GM06990 (cell line): ENCODE measurements at regions not wholly inside any gene's neighbourhood (a gene's known extent, or its start where the extent isn't known, plus 50 kb on each side); places are given as distances from the start of the nearest gene placed in this dataset.

ENCODE experiments used
- DNase-seq: peaks from one replicate; pipeline ENCODE4 v3.0.0-alpha.2; 2011; ENCODE audit not compliant: insufficient read length; ENCODE audit errors: extremely low read depth
- H3K27me3 ChIP-seq: replicated peaks from 2 replicates; pipeline ENCODE4 v1.6.0; 2011; ENCODE audit warnings: low read length; ENCODE audit not compliant: control insufficient read depth, insufficient read depth
- H3K36me3 ChIP-seq: 2 replicates; pipeline ENCODE4 v1.5.1; 2011; ENCODE audit warnings: low read length; ENCODE audit not compliant: control insufficient read depth, insufficient read depth
- H3K4me3 ChIP-seq: replicated peaks from 2 replicates; pipeline ENCODE4 v1.5.1; 2011; ENCODE audit warnings: low read depth, mild to moderate bottlenecking, control low read depth, low read length
- TF ChIP-seq, protein P1 (sequence below): IDR thresholded peaks from 2 replicates; pipeline ENCODE4 v1.5.1; 2011; ENCODE audit warnings: low read length, control low read depth, mild to moderate bottlenecking, inconsistent platforms; ENCODE audit not compliant: insufficient read depth, poor library complexity, severe bottlenecking

DNA sequence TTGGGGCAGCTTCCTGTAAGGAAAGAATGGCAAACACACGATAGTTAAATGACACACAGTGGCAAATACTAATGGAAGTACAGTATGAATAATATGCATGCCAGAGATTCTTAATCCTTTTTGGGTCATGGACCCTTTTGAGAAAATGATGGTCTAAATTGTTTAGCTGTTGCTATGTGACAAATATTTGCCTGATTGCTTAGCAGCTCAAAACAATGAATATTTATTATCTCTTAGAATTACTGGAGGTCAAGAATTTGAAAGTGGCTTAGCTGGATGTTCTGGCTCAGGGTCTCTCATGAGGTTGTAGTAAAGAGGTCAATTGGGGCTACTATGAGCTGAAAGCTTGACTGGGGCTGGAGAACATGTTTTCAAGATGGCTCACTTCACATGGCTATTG is 69.7 kb downstream of the FANCF start:
- no peaks in the 10 kb centered on the region for H3K27me3 ChIP-seq
- no peak for DNase-seq
- TF ChIP-seq, protein P1, sequence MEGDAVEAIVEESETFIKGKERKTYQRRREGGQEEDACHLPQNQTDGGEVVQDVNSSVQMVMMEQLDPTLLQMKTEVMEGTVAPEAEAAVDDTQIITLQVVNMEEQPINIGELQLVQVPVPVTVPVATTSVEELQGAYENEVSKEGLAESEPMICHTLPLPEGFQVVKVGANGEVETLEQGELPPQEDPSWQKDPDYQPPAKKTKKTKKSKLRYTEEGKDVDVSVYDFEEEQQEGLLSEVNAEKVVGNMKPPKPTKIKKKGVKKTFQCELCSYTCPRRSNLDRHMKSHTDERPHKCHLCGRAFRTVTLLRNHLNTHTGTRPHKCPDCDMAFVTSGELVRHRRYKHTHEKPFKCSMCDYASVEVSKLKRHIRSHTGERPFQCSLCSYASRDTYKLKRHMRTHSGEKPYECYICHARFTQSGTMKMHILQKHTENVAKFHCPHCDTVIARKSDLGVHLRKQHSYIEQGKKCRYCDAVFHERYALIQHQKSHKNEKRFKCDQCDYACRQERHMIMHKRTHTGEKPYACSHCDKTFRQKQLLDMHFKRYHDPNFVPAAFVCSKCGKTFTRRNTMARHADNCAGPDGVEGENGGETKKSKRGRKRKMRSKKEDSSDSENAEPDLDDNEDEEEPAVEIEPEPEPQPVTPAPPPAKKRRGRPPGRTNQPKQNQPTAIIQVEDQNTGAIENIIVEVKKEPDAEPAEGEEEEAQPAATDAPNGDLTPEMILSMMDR = no peak

DNA sequence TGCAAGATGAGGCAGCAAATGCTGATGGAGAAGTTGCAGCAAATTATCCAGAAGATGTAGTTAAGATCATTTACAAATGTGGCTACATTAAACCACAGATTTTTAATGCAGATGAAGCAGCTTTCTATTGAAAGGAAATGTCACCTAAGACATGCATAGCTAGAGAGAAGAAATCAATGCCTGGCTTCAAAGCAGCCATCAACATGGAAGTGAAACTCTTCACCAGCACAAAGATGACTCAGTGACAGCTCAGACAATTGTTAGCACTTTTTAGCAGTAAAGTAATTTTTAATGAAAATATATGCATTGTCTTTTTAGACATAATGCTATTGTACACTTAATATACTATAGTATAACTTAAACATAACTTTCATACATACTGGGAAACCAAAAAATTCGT is 71.4 kb downstream of the FANCF start:
- no peak for DNase-seq
- TF ChIP-seq, protein P1 = no peak
- Histone ChIP-seq H3K27me3 (no peaks in the 10 kb centered on the region), H3K4me3 (no peak overlapping the region), H3K36me3 (no peaks in the 10 kb centered on the region)

More for the DNA sequence above, 69.7 kb downstream of the FANCF start:
- Histone ChIP-seq H3K4me3 (no peak overlapping the region), H3K36me3 (no peaks in the 10 kb centered on the region)

DNA sequence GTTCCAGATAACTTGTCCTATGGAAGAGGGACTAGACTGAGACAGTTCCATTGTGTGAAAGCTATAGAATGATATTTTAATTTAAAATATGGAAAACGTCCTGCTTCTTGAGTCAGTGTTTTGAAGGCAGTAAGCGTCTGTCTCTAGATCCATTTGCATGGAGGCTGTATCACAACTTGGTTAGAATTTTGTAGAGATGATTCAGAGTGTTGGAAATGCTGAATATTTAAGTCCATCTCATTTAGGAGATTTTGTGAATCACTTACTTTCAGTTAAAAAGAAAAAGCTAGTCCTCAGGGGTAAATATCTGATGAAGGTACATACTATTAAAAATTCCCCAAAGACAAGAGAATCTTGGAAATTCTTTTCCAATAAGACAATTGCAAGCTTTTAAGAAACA is 72.7 kb downstream of the FANCF start:
- Histone ChIP-seq H3K4me3 (no peak overlapping the region), H3K36me3 (no peaks in the 10 kb centered on the region), H3K27me3 (no peaks in the 10 kb centered on the region)
- TF ChIP-seq, protein P1 = no peak
- DNase-seq = no peak

DNA sequence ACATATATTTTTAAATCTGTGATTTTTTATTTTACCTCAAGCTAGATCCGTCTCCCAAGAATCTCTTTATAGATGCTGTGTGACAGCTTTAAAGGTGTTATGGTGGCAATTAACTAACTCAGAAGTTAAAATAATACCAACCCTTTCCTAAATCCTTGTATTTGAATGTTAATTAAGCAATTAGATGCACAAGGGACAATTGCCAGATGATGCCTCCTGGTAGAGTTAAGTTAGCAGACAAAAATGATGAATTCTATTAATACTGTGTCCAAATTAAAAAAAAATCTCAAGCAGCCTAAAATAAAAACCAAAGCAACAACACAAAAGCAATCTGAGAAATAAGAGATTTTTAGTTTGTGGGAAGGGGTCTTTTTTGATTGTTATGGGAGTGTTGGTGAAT is 78.9 kb downstream of the FANCF start:
- TF ChIP-seq, protein P1 = no peak
- DNase-seq = no peak
- Histone ChIP-seq H3K4me3 (no peak overlapping the region), H3K27me3 (no peaks in the 10 kb centered on the region), H3K36me3 (no peaks in the 10 kb centered on the region)

DNA sequence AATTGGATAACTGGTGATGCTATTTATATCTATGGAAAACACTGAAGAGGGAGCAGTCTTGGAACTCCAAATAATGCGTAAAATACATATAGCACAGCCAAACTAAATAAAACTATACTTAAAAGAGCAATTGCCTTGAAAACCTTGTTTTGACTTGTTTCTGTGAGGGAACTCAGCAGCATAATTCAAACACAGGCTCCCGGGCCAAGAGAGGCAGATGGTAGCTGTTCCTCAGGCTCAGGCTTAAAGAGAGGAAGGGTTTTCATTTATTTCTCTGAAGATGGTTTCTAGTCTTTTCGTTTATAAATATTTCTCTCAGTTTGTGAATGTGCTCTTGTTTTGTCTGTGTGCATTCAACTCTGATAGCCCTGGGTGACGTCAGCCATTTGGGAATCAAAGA is 82.4 kb downstream of the FANCF start:
- Histone ChIP-seq H3K36me3 (no peaks in the 10 kb centered on the region), H3K4me3 (no peak overlapping the region), H3K27me3 (no peaks in the 10 kb centered on the region)
- TF ChIP-seq, protein P1 = no peak
- no peak for DNase-seq

DNA sequence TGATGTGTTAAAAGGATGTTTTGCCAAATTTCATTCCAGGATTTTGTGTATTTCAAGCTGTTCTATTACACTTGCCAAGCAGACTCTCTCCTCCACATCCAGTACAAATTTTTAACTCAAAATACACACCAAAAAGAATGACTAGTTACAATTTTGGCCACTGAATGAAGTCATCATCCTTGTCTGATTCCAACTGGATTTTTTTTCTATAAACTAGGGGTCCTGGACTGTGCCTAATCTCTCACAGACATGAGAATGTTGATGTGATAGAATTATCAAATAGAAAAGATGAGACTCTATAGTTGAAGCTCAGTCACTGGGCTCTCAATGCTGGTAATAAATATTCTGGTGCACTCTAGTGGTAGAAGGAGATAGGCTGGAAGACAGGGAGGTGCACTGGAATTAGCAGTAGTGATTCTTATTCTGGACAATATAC is 85.8 kb downstream of the FANCF start:
- no peaks in the 10 kb centered on the region for H3K36me3 ChIP-seq
- H3K27me3 ChIP-seq = no peaks in the 10 kb centered on the region
- H3K4me3 ChIP-seq = no peak overlapping the region
- no peak for DNase-seq
- TF ChIP-seq, protein P1 = peak; percentile 40
